Upper lobe of left lung (tissue), 6 donors: ENCODE measurements at regions not wholly inside any gene's neighbourhood (a gene's known extent, or its start where the extent isn't known, plus 50 kb on each side); places are given as distances from the start of the nearest gene placed in this dataset.

Source experiments
- ATAC-seq, 2 donors: fragments of 200-7000 bp; cut with Tn5 transposase; one replicate each; pipeline ENCODE4 v1.9.1; 2022; ENCODE audit warnings: mild to moderate bottlenecking in 2 of 2, moderate library complexity in 2 of 2; ENCODE audit not compliant: low FRiP score in 2 of 2
- DNase-seq, 2 donors: peaks; one replicate each; pipeline ENCODE4 v3.0.0-alpha.2; 2019 to 2020
- H3K27ac ChIP-seq, 4 donors: fragments of 200-600 bp; sonication (generic); one replicate each; pipeline ENCODE4 v1.5.1; 2016 to 2019
- H3K27me3 ChIP-seq, 4 donors: fragments of 200-600 bp; sonication (generic); one replicate each; pipeline ENCODE4 v1.5.1; 2017 to 2019
- H3K36me3 ChIP-seq, 4 donors: fragments of 200-600 bp; sonication (generic); one replicate each; pipeline ENCODE4 v1.5.1; 2016 to 2019
- H3K4me1 ChIP-seq, 4 donors: fragments of 200-600 bp; sonication (generic); one replicate each; pipeline ENCODE4 v1.5.1; 2018 to 2019
- H3K4me3 ChIP-seq, 4 donors: fragments of 200-600 bp; sonication (generic); one replicate each; pipeline ENCODE4 v1.5.1; 2017 to 2019; ENCODE audit warnings: mild to moderate bottlenecking in 2 of 4, moderate library complexity in 1 of 4
- H3K9me3 ChIP-seq, 4 donors: fragments of 200-600 bp; sonication (generic); one replicate each; pipeline ENCODE4 v1.5.1; 2018 to 2019
- CTCF ChIP-seq, 6 experiments: fragments of 450-650 bp in 4 of 6; fragments of 200-600 bp in 2 of 6; sonication (generic) in 2 of 6; IDR thresholded peaks; one replicate each; pipeline ENCODE4 v1.5.1; 2016 to 2019; ENCODE audit warnings: antibody characterized with exemption in 6 of 6
- EP300 ChIP-seq, 4 donors: sonication (generic); formaldehyde crosslinking; IDR thresholded peaks; one replicate each; pipeline ENCODE4 v1.5.1; 2017; ENCODE audit warnings: antibody characterized with exemption in 4 of 4, control low read depth in 2 of 4
- POLR2A ChIP-seq, 4 donors: fragments of 450-650 bp; IDR thresholded peaks; one replicate each; pipeline ENCODE4 v1.5.1; 2016 to 2017; ENCODE audit warnings: antibody characterized with exemption in 4 of 4, mild to moderate bottlenecking in 2 of 4
- POLR2AphosphoS5 ChIP-seq, 2 donors: sonication (generic); formaldehyde crosslinking; IDR thresholded peaks; one replicate each; pipeline ENCODE4 v1.5.1; 2017; ENCODE audit warnings: antibody characterized with exemption in 2 of 2
- WGBS, 2 donors: methylation state at CpG; one replicate each; pipeline ENCODE4 v1.1.5; 2017 to 2018; 5-methylcytosine and 5-hydroxymethylcytosine counted together
- donor health status: DM: no; HTN: no; CAD: no; lungs with moderate emphysema.
- donor health status: DM: no; HTN: yes; CAD: no; lungs with severe emphysema.

DNA sequence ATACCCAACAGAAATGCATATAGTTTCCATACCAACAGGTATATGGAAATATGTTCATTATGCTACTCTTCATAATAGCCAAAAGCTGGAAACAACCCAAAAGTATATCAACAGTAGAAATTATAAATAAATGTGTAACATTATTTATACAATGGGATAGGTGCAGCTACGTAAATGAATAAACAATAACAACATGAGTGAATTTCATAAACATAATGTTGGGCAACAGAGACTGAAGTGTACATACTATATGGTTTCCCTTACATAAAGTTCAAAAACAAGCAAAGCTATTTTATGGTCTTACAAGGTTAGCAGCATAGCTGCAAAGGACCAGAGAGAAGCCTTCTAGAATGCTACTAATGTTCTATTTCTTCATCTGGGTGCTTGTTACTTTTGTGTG, 305.0 kb downstream of the INSC start:
- DNase-seq (no peak), ATAC-seq (no peak)
- Histone ChIP-seq H3K27ac (no peak overlapping the region), H3K27me3 (no peaks in the 10 kb centered on the region), H3K9me3 (no peaks in the 10 kb centered on the region), H3K4me1 (no peaks in the 10 kb centered on the region), H3K36me3 (no peaks in the 10 kb centered on the region), H3K4me3 (no peak overlapping the region)
- TF ChIP-seq POLR2AphosphoS5 (IDR thresholded peaks at IDR 0.05) (no peak), POLR2A (IDR thresholded peaks at IDR 0.05) (no peak), CTCF (IDR thresholded peaks at IDR 0.05) (no peak), EP300 (IDR thresholded peaks at IDR 0.05) (no peak)
- 58 to 69% methylated on average over 1 of the region's 1 CpG for WGBS, 2 donors

DNA sequence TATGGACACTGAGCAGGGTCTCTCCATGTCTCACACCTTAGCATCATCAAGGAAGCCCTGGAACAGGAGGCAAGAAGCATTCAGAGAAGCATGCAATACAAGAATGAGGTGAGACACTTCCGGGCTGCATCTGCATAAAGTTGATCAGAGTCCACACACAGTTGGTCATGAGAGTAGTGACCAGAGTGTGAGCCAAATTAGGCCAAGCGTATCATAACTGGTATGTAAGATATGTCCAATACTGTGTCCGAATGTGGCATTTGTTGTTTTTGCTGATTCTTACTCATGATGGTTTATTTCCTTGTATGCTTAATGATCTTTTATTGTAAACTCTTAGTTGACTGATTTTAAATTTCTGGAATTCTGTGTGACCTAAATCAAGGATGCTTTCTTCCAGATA, 315.7 kb downstream of the INSC start:
- H3K4me1 ChIP-seq: no peaks in the 10 kb centered on the region
- ATAC-seq (no peak), DNase-seq (no peak)
- no peaks in the 10 kb centered on the region for H3K27me3 ChIP-seq
- H3K4me3 ChIP-seq: no peak overlapping the region
- peaks cover 0 to 3% (median 0%) of the 10 kb centered on the region in 4 donors for H3K9me3 ChIP-seq
- no peak overlapping the region for H3K27ac ChIP-seq
- no peaks in the 10 kb centered on the region for H3K36me3 ChIP-seq
- no peak for TF ChIP-seq POLR2A (IDR thresholded peaks at IDR 0.05)
- TF ChIP-seq EP300 (IDR thresholded peaks at IDR 0.05): no peak
- TF ChIP-seq CTCF (IDR thresholded peaks at IDR 0.05): no peak
- no peak for TF ChIP-seq POLR2AphosphoS5 (IDR thresholded peaks at IDR 0.05)
- WGBS, 2 donors: 88 to 93% methylated on average over 3 of the region's 3 CpGs

DNA sequence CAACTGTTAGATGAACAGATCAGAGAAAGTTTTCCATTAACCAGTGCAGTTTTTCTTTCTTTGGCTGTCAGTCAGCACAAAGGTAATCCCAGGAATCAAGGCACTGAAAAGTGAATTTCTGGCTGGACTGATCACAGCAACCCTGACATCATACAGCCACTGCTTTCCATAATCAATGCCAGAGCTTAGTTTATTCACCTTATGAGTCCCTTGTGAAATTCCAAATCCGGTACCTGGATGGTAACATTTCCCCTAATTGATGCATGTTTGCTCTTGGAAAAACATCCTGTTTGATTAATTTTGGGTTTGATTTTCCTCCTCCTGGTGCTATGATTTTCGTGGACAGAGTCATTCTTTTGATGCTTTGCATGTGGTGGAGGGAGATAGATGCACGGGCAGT, 319.8 kb downstream of the INSC start:
- Histone ChIP-seq H3K27ac (no peak overlapping the region), H3K27me3 (no peaks in the 10 kb centered on the region), H3K36me3 (no peaks in the 10 kb centered on the region), H3K9me3 (no peaks in the 10 kb centered on the region), H3K4me3 (no peak overlapping the region), H3K4me1 (no peaks in the 10 kb centered on the region)
- DNase-seq (no peak), ATAC-seq (no peak)
- 41 to 44% methylated on average over 3 of the region's 3 CpGs for WGBS, 2 donors
- no peak for TF ChIP-seq POLR2AphosphoS5 (IDR thresholded peaks at IDR 0.05)
- no peak for TF ChIP-seq CTCF (IDR thresholded peaks at IDR 0.05)
- no peak for TF ChIP-seq EP300 (IDR thresholded peaks at IDR 0.05)
- no peak for TF ChIP-seq POLR2A (IDR thresholded peaks at IDR 0.05)

DNA sequence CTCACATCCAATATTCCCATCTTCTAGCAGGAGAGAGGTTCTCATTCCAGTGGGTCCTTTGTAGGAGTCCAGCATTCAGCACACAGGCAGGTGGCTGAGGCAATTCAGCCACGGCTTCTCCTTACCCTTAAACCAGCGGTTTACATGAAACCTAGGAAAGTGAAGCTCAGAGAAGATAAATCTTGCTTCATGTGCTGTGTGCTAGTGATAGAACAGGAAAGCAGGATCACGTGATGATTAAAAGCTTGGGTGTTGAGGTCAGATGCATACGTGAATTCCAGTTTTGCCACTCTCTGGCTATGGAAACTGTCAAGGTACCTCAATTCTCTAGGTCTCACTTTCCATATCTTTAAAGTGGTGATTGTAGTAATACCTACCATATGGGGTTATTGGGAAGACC, 331.6 kb downstream of the INSC start:
- 80 to 89% methylated on average over 4 of the region's 4 CpGs for WGBS, 2 donors
- ATAC-seq (no peak), DNase-seq (no peak)
- Histone ChIP-seq H3K4me1 (no peaks in the 10 kb centered on the region), H3K4me3 (no peak overlapping the region), H3K27me3 (no peaks in the 10 kb centered on the region), H3K27ac (no peak overlapping the region), H3K36me3 (no peaks in the 10 kb centered on the region), H3K9me3 (no peaks in the 10 kb centered on the region)
- TF ChIP-seq CTCF (IDR thresholded peaks at IDR 0.05) (no peak), POLR2AphosphoS5 (IDR thresholded peaks at IDR 0.05) (no peak), EP300 (IDR thresholded peaks at IDR 0.05) (no peak), POLR2A (IDR thresholded peaks at IDR 0.05) (no peak)

GRCh38 chr11:15446929-15447328, 332.2 kb downstream of the INSC start:
- TF ChIP-seq CTCF (IDR thresholded peaks at IDR 0.05) (no peak), POLR2A (IDR thresholded peaks at IDR 0.05) (no peak), EP300 (IDR thresholded peaks at IDR 0.05) (no peak), POLR2AphosphoS5 (IDR thresholded peaks at IDR 0.05) (no peak)
- no peaks in the 10 kb centered on the region for H3K27me3 ChIP-seq
- H3K36me3 ChIP-seq: no peaks in the 10 kb centered on the region
- WGBS, 2 donors: 75 to 81% methylated on average over 3 of the region's 3 CpGs
- H3K27ac ChIP-seq: no peak overlapping the region
- no peak for ATAC-seq
- no peak overlapping the region for H3K4me3 ChIP-seq
- DNase-seq: no peak
- no peaks in the 10 kb centered on the region for H3K4me1 ChIP-seq
- no peaks in the 10 kb centered on the region for H3K9me3 ChIP-seq
